Left cardiac atrium (tissue), 4 donors: ENCODE measurements at regions not wholly inside any gene's neighbourhood (a gene's known extent, or its start where the extent isn't known, plus 50 kb on each side); places are given as distances from the start of the nearest gene placed in this dataset.
"Not testable (repeated sequence)": the region's sequence is repeated elsewhere in the genome, so short reads cannot be mapped to it uniquely, and the experiment has no call there.

Experiments
- ATAC-seq, 2 donors: fragments of 200-7000 bp; cut with Tn5 transposase; one replicate each; pipeline ENCODE4 v1.9.1; 2020; ENCODE audit warnings: mild to moderate bottlenecking in 2 of 2, moderate library complexity in 2 of 2
- DNase-seq: peaks from one replicate; pipeline ENCODE4 v3.0.0-alpha.2; 2020
- intact Hi-C, 2 donors: fragments of 100-400 bp; cut with DNase I; formaldehyde crosslinking; loops; one replicate each; pipeline versions ENCODE4 v1.14.1 to v1.15.1; 2022 to 2023
- donor health status: DM: no; HTN: yes; CAD: no.
- donor health status: DM: no; HTN: yes; CAD: no; lungs with severe emphysema.
- donor health status: DM: yes; HTN: yes; CAD: no.
- donor health status: Dilated cardiomyopathy.

GRCh38 chr7:67301667-67302066, 305.0 kb downstream of the TYW1 start:
- DNase-seq (no peak), ATAC-seq (no peak)
- intact Hi-C loops, result no loop called here

GRCh38 chr7:67302113-67303039, 305.7 kb downstream of the TYW1 start:
- ATAC-seq, result peak; percentile 96
- DNase-seq, result peak; percentile 100
- intact Hi-C loops, result no loop called here

GRCh38 chr7:67304846-67305245, 308.2 kb downstream of the TYW1 start:
- intact Hi-C loops, DNase-seq, ATAC-seq: not testable (repeated sequence)

GRCh38 chr7:67306331-67306730, 309.7 kb downstream of the TYW1 start:
- no peak for DNase-seq
- intact Hi-C loops, result no loop called here
- no peak for ATAC-seq

- DNase-seq (no peak), ATAC-seq (no peak)
- intact Hi-C loops, result no loop called here
These were observed 313.3 kb downstream of the TYW1 start for GRCh38 chr7:67309764-67310549.

GRCh38 chr7:67311901-67312300, 315.3 kb downstream of the TYW1 start:
- no peak for ATAC-seq
- DNase-seq, result no peak
- intact Hi-C loops, result no loop called here

- ATAC-seq (no peak), DNase-seq (no peak)
- intact Hi-C loops, result no loop called here
These were observed 316.6 kb downstream of the TYW1 start for GRCh38 chr7:67313213-67313612.

GRCh38 chr7:67316902-67317301, 320.3 kb downstream of the TYW1 start:
- ATAC-seq, DNase-seq, intact Hi-C loops: not testable (repeated sequence)

GRCh38 chr7:67328257-67328656, 331.6 kb downstream of the TYW1 start:
- DNase-seq, ATAC-seq, intact Hi-C loops: not testable (repeated sequence)

- intact Hi-C loops, ATAC-seq: not testable (repeated sequence)
These were observed 338.5 kb downstream of the TYW1 start for GRCh38 chr7:67335165-67335564.

GRCh38 chr7:67335663-67336062, 339.0 kb downstream of the TYW1 start:
- ATAC-seq, intact Hi-C loops, DNase-seq: not testable (repeated sequence)

More at GRCh38 chr7:67335165-67335564, 338.5 kb downstream of the TYW1 start:
- DNase-seq, result not testable (repeated sequence)

GRCh38 chr7:67338545-67338944, 341.9 kb downstream of the TYW1 start:
- ATAC-seq, intact Hi-C loops, DNase-seq: not testable (repeated sequence)

GRCh38 chr7:67341153-67341768, 344.6 kb downstream of the TYW1 start:
- intact Hi-C loops, result no loop called here
- ATAC-seq, result no peak
- DNase-seq, result no peak

GRCh38 chr7:67343114-67343513, 346.5 kb downstream of the TYW1 start:
- DNase-seq, result no peak
- peak in 1 of 2 donors; percentile 23 for ATAC-seq
- intact Hi-C loops, result no loop called here

GRCh38 chr7:67343572-67343971, 346.9 kb downstream of the TYW1 start:
- DNase-seq (no peak), ATAC-seq (peak in 1 of 2 donors; percentile 16)
- intact Hi-C loops, result no loop called here

- intact Hi-C loops, result no loop called here
- ATAC-seq, result no peak
- no peak for DNase-seq
These were observed 348.0 kb downstream of the TYW1 start for GRCh38 chr7:67344481-67345193.

GRCh38 chr7:67346126-67346525, 349.5 kb downstream of the TYW1 start:
- ATAC-seq (no peak), DNase-seq (no peak)
- intact Hi-C loops, result no loop called here

GRCh38 chr7:67346876-67347275, 350.2 kb downstream of the TYW1 start:
- intact Hi-C loops, result no loop called here
- DNase-seq (no peak), ATAC-seq (no peak)

GRCh38 chr7:67348171-67348570, 351.5 kb downstream of the TYW1 start:
- ATAC-seq, result no peak
- no peak for DNase-seq
- intact Hi-C loops, result no loop called here
